Coronary artery (tissue), 2 donors: ENCODE measurements at regions not wholly inside any gene's neighbourhood (a gene's known extent, or its start where the extent isn't known, plus 50 kb on each side); places are given as distances from the start of the nearest gene placed in this dataset.

Experiments used
- DNase-seq: peaks from one replicate; pipeline ENCODE4 v3.0.0-alpha.2; 2017; ENCODE audit warnings: low spot score
- H3K27ac ChIP-seq, 2 donors: fragments of 200-600 bp; sonication (generic); one replicate each; pipeline ENCODE4 v1.5.1; 2016 to 2019
- H3K4me3 ChIP-seq: fragments of 200-600 bp; sonication (generic); 2 replicates; pipeline ENCODE4 v1.5.1; 2016; ENCODE audit warnings: mild to moderate bottlenecking, moderate library complexity
- TF ChIP-seq, protein P1 (sequence below): fragments of 200-600 bp; sonication (generic); IDR thresholded peaks from one replicate; pipeline ENCODE4 v1.5.1; 2019; ENCODE audit warnings: antibody characterized with exemption

DNA sequence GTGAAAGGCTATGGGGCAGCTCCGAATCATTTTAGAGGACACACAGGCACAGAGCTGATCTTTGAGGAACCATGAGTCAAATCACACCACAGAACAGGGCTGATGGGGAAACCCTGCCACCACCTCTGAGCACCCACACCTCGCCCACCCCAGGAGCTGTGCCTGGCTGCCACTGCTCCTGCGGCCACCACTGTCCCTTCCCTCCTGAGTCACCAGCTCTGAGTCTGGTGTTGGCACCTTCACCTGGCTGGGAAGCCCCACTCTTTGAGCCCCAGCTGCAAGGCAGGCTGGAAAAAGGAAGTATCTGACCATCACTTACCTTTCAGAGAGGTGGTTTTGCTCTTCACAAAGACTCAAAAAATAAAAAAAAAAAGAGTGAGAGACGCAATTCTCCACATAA lies 63.6 kb upstream of the MEF2A start:
- Histone ChIP-seq H3K27ac (no peak overlapping the region), H3K4me3 (no peak overlapping the region)
- no peak for DNase-seq
- TF ChIP-seq, protein P1, sequence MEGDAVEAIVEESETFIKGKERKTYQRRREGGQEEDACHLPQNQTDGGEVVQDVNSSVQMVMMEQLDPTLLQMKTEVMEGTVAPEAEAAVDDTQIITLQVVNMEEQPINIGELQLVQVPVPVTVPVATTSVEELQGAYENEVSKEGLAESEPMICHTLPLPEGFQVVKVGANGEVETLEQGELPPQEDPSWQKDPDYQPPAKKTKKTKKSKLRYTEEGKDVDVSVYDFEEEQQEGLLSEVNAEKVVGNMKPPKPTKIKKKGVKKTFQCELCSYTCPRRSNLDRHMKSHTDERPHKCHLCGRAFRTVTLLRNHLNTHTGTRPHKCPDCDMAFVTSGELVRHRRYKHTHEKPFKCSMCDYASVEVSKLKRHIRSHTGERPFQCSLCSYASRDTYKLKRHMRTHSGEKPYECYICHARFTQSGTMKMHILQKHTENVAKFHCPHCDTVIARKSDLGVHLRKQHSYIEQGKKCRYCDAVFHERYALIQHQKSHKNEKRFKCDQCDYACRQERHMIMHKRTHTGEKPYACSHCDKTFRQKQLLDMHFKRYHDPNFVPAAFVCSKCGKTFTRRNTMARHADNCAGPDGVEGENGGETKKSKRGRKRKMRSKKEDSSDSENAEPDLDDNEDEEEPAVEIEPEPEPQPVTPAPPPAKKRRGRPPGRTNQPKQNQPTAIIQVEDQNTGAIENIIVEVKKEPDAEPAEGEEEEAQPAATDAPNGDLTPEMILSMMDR: no peak

DNA sequence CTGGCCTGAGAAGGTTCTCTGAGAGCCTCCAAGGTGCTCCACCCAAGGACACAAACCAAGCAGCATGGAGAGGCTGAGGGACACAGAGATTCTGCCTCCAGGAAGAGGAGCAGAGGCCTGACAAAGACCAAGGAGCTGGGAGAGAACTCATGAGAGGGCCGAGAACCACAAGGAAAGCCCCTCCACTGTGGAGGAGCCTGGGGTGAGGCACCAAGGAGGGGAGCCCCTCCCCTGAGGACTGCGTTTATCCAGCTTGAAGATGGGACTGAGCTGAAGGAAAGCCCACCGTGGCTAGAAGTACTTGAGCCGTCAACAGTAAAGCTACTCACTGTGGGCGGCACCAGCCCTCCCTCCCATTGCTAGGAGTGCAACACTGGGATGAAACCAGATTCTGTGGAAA lies 63.1 kb upstream of the MEF2A start:
- Histone ChIP-seq H3K4me3 (no peak overlapping the region), H3K27ac (no peak overlapping the region)
- no peak for DNase-seq
- TF ChIP-seq, protein P1: no peak

DNA sequence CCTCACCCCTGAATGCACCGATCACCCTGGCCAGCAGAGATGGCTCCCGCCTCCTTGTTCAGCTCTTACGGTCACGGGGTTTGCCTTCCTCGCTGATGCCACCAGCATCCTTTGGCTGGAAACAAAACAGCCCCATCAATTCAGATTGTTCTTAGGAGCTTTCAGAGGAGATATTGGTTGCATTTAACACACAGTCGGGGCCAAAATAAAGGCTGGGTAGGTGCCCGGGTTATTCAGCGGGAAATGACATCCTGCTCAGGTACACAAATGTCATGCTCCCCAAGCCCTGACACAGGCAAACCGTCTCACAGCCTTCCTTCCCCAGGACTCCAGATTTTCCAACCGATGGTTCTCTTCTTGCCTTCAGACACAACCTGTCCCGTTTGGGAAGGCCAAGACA lies 62.4 kb upstream of the MEF2A start:
- TF ChIP-seq, protein P1: no peak
- no peak overlapping the region for H3K4me3 ChIP-seq
- no peak for DNase-seq
- H3K27ac ChIP-seq: no peak overlapping the region

DNA sequence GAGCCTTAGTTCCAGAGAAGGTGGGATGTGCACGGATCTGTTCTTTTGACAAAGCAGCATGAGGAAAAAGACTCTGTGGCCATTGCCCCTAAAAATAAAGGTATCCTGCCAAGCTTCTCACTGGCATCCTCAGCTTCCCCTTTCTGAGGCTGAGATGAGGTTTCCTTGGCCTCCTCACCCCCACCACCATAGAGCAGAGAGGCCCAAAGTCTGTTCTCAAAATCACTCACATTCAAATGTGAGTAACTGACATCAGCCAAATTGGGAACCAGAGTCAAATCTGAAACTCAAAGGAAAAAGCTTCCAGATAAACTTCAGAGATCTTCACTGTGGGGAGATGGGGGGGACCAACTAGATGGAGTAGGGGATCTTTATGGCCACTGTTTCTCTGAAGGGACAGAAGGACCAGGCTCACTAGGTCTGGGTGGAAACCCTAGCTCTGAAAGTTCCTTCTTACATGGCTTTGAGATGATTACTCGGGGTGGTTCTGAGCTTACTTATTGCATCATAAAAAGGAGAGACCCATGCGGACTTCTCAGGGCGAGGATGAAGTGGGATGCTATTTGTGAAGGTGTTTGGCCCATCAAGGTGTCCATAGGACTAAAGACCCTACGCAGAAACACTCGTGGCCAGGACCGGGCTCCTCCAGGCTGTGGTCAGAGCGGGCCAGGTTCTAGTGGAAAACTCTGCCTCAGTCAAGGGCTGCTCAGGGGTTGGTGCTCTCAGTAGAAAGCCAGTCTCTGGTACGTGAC lies 61.5 kb upstream of the MEF2A start:
- no peak for DNase-seq
- Histone ChIP-seq H3K27ac (no peak overlapping the region), H3K4me3 (no peak overlapping the region)
- TF ChIP-seq, protein P1: no peak

DNA sequence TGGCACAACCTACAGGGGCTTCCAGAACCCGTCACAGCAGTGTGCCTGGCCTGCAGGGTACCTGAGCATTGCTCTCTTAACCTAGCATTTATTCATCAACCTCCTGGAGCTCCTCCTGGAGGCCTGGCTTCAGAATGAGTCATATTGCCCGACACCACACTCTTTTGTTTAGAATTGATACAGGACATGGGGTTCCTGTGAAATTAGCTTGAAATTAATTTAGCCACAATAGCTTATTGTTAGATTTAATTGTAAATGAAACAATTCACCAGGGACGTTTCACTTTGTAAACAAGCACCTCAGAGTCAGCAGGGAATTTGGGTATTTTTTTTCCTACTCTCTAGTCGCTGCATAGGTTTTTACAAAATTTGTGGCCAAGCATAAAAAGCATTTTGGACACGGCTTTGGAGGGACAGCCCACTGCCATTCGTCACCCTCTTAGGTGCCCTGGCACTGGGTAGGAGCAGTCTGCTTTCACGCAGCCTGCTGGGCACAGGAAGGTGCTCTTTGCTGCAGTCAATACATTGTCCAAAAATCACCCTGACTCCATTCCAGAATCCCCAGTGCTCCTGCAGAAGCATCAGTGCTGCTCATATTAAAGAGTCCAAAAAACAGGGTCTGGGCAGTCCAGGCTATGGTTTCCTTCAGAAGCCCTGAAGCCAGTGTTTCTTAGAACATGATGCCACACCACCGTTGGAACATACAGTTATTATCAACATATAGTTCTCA lies 60.8 kb upstream of the MEF2A start:
- no peak overlapping the region for H3K4me3 ChIP-seq
- TF ChIP-seq, protein P1: no peak
- DNase-seq: no peak
- no peak overlapping the region for H3K27ac ChIP-seq

DNA sequence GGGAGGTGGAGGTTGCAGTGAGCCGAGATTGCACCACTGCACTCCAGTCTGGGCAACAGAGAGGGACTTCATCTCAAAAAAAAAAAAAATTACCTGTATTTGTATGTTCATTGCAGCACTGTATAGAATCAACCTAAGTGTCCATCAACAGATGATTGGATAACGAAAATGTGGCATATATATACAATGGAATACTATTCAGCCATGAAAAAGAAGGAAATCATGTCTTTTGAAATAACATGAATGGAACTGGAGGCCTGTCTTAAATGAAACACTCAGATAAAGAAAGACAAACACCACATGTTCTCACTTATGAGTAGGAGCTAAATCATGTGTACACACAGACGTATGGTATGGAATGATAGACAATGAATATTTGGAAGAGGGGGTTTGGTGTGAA lies 59.4 kb upstream of the MEF2A start:
- Histone ChIP-seq H3K27ac (no peak overlapping the region), H3K4me3 (no peak overlapping the region)
- DNase-seq: no peak
- TF ChIP-seq, protein P1: no peak
